ENCODE measurements at regions not wholly inside any gene's neighbourhood (a gene's known extent, or its start where the extent isn't known, plus 50 kb on each side); places are given as distances from the start of the nearest gene placed in this dataset.

DNA sequence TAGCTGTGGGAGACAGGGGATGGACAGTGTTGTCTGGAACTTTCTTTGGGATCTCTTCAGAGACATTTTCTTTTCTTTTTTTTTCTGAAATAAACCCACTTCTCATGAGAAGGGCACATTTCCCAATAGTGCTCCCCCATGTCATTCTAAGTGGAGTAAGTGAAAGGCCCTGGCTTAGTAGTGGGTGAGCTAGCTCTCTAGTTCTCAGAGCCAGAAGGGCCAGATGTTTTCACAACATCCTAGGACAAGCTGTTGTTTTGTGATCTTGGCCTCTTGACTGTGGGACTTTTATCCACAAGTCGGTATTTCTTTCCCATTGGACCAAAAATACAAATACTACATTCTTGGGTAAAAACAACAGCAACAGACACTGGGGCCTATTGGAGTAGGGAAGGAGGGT lies 607.7 kb upstream of the TENM4 start:
- ChIA-PET CTCF (no interaction called here), POLR2A (no interaction called here), SMC1A (ENCODE audit: uncharacterized antibody, unreplicated experiment) (no interaction called here), RAD21 (ENCODE audit: unreplicated experiment) (no interaction called here)
- ATAC-seq (no peak), FAIRE-seq (no peak), DNase-seq (ENCODE audit: low read depth, low spot score) (no peak)
- Histone ChIP-seq H3K4me3 (no peak overlapping the region), H3K27ac (ENCODE audit: control insufficient read depth, insufficient read depth) (no peak overlapping the region), H3K4me1 (ENCODE audit: control insufficient read depth, insufficient read depth, low read length) (no peaks in the 10 kb centered on the region), H4K20me1 (ENCODE audit: control insufficient read depth, insufficient read depth) (no peaks in the 10 kb centered on the region), H3K79me2 (ENCODE audit: control insufficient read depth, insufficient read depth, low read length) (no peaks in the 10 kb centered on the region), H2AFZ (ENCODE audit: control insufficient read depth, low read depth, low read length) (no peak overlapping the region), H3K36me3 (ENCODE audit: control insufficient read depth in 2 of 2, insufficient read depth in 2 of 2, low read length in 1 of 2) (no peaks in the 10 kb centered on the region), H3K27me3 (replicated peaks in 1 of 2; ENCODE audit: control insufficient read depth in 2 of 2, insufficient read depth in 2 of 2, low read length in 1 of 2) (no peaks in the 10 kb centered on the region), H3K9ac (ENCODE audit: control insufficient read depth, insufficient read depth, low read length) (no peak overlapping the region), H3K9me3 (replicated peaks; ENCODE audit: control insufficient read depth, insufficient read depth, low read length) (no peaks in the 10 kb centered on the region), H3K4me2 (ENCODE audit: control insufficient read depth, insufficient read depth) (no peak overlapping the region)
- BruUV-seq (replicated peaks), result no TSS peak
- intact Hi-C loops (cut with micrococcal nuclease; ENCODE audit: unreplicated experiment) (no loop called here), in situ Hi-C loops (cut with MboI) (no loop called here)
- 31% methylated on average over 1 of the region's 1 CpG for WGBS (ENCODE audit: insufficient coverage, insufficient replicate concordance, low lambda C conversion rate, missing lambda C conversion rate)
- TF ChIP-seq, protein P1, sequence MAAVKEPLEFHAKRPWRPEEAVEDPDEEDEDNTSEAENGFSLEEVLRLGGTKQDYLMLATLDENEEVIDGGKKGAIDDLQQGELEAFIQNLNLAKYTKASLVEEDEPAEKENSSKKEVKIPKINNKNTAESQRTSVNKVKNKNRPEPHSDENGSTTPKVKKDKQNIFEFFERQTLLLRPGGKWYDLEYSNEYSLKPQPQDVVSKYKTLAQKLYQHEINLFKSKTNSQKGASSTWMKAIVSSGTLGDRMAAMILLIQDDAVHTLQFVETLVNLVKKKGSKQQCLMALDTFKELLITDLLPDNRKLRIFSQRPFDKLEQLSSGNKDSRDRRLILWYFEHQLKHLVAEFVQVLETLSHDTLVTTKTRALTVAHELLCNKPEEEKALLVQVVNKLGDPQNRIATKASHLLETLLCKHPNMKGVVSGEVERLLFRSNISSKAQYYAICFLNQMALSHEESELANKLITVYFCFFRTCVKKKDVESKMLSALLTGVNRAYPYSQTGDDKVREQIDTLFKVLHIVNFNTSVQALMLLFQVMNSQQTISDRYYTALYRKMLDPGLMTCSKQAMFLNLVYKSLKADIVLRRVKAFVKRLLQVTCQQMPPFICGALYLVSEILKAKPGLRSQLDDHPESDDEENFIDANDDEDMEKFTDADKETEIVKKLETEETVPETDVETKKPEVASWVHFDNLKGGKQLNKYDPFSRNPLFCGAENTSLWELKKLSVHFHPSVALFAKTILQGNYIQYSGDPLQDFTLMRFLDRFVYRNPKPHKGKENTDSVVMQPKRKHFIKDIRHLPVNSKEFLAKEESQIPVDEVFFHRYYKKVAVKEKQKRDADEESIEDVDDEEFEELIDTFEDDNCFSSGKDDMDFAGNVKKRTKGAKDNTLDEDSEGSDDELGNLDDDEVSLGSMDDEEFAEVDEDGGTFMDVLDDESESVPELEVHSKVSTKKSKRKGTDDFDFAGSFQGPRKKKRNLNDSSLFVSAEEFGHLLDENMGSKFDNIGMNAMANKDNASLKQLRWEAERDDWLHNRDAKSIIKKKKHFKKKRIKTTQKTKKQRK (IDR thresholded peaks at IDR 0.05; ENCODE audit: low read depth, low read length), result no peak
- TF ChIP-seq CBFB (IDR thresholded peaks at IDR 0.05; ENCODE audit: low read depth), result no peak
- TF ChIP-seq KDM1A (IDR thresholded peaks at IDR 0.05; ENCODE audit: borderline replicate concordance), result no peak
- TF ChIP-seq MTA3 (IDR thresholded peaks at IDR 0.05; ENCODE audit: borderline replicate concordance, low read length), result no peak
- TF ChIP-seq, protein P2, sequence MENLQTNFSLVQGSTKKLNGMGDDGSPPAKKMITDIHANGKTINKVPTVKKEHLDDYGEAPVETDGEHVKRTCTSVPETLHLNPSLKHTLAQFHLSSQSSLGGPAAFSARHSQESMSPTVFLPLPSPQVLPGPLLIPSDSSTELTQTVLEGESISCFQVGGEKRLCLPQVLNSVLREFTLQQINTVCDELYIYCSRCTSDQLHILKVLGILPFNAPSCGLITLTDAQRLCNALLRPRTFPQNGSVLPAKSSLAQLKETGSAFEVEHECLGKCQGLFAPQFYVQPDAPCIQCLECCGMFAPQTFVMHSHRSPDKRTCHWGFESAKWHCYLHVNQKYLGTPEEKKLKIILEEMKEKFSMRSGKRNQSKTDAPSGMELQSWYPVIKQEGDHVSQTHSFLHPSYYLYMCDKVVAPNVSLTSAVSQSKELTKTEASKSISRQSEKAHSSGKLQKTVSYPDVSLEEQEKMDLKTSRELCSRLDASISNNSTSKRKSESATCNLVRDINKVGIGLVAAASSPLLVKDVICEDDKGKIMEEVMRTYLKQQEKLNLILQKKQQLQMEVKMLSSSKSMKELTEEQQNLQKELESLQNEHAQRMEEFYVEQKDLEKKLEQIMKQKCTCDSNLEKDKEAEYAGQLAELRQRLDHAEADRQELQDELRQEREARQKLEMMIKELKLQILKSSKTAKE (IDR thresholded peaks at IDR 0.05; ENCODE audit: low read depth, poor library complexity, severe bottlenecking), result no peak
- TF ChIP-seq MEF2B (IDR thresholded peaks at IDR 0.05; ENCODE audit: partially characterized antibody, poor library complexity, severe bottlenecking), result no peak
- no peak for TF ChIP-seq MEF2A (IDR thresholded peaks at IDR 0.05; ENCODE audit: insufficient read depth, low read depth, low read length)
